ENCODE measurements at regions not wholly inside any gene's neighbourhood (a gene's known extent, or its start where the extent isn't known, plus 50 kb on each side); places are given as distances from the start of the nearest gene placed in this dataset.

DNA sequence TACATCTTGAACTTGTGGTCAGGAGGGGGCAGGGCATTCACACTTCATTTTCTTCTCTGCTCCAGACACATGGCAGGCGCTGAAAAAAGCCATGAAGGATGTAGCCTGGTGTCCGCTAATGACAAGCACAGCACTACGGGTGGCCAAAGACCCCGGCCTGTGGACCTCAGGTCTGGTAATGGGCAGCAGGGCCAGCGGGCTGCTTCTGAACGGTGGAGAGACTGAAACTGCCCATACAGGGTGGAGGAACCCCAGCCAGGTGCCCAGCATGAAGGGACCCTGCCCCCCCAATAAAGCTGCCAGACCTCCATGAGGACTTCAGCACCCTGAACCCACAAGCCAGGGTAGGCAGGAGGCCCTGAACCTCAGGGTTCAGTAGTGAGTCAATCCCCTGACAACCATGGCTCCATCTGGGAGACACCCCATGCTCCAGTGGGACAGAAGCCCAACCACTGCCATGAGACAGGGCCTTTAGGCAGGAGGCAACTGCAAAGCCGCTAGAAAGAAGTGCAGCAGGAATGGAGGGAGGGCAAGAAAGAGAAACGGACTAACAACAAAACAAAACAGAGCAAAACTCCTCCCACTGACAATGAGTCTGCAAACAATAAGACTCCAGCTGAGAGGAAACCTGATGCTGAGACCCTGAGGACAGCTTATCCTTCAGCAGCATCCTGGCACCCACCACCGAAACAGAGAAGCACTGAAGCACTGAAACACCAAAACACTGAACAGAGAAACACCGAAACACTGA lies 140.2 kb upstream of the PPP2R2D start:
- no peak for DNase-seq (ENCODE audit: extremely low read depth in 1 of 11, low read depth in 9 of 11, low spot score in 4 of 11)

- DNase-seq (ENCODE audit: extremely low read depth in 1 of 11, low read depth in 9 of 11, low spot score in 4 of 11): no peak
Observed at GRCh38 chr10:131762789-131763696, 137.8 kb upstream of the PPP2R2D start.

- DNase-seq (ENCODE audit: extremely low read depth in 1 of 11, low read depth in 9 of 11, low spot score in 4 of 11): no peak
Observed at GRCh38 chr10:131764929-131765328, 135.9 kb upstream of the PPP2R2D start.

DNA sequence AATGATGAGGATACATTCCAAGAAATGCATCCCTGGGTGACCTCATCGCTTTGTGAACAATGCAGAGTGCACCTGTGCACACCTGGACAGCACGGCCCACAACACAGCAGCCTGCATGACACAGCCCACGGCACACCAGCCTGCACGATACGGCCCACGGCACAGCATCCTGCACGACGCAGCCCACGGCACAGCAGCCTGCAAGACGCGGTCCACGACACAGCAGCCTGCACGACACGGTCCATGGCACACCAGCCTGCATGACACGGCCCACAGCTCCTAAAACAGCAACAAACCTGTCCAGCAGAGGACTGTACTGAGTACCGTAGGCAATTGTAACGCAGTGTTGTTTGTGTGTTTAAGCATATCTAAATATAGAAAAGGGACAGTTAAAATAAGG lies 134.7 kb upstream of the PPP2R2D start:
- DNase-seq (ENCODE audit: extremely low read depth in 1 of 11, low read depth in 9 of 11, low spot score in 4 of 11): no peak

DNA sequence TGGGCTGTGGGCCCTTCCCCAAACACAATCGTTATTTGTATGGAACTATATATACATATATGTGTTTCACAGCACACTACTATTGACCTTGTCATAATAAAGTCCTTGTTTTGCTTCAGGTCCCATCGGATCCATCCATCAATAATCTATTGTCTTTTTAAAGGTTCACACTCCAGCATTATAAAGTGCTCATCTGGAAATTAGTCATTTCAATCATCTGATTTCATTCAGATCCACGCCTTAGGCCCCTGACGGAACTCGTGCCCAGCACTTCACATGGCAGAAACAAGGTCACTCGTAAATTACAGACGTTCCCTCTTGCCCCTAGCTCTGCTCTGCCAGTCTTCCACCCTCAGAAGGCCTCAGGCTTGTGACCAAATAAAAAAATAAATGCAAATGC lies 133.1 kb upstream of the PPP2R2D start:
- no peak for DNase-seq (ENCODE audit: extremely low read depth in 1 of 11, low read depth in 9 of 11, low spot score in 4 of 11)

DNA sequence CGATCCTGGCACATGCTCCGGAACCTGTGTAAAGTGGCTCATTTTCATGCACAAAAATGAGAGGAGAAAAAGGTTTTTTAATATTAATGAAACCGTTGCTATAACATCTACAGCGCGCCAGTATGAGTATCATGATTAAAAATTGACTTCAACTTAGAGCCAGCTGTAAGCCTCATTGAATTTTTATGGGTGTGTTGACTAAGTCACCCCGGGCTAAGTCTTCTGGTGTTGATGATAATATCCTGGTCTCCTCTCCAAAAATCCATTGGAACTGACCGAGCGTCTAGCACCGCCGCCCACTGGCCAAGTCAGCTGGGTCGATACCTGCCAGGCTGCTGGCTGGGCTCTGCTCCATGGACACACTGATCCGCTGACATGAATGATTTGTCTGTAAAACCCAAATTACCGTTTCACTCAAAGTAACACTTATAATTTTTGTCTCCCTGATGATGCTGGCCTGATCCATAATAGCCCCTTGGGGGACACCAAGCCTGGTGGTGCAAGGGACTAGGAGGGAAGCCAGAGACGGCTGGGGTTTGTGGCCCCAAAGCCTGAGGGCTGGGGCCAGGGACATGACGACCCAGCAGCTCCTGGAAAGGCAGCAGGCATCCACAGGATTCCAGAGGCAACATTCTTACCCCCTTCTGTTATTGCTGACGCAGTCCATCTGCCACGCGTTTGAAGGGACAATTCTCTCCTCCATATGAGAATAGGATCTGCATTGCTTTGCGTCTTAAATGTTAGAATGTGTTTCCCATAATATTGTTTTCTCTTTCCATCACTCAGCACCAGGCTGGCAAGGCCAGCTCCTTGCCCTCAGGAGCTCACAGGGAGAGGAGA lies 131.0 kb upstream of the PPP2R2D start:
- DNase-seq (ENCODE audit: extremely low read depth in 1 of 11, low read depth in 9 of 11, low spot score in 4 of 11): no peak

- DNase-seq (ENCODE audit: extremely low read depth in 1 of 11, low read depth in 9 of 11, low spot score in 4 of 11): no peak
Observed at GRCh38 chr10:131770946-131771633, 129.7 kb upstream of the PPP2R2D start.

DNA sequence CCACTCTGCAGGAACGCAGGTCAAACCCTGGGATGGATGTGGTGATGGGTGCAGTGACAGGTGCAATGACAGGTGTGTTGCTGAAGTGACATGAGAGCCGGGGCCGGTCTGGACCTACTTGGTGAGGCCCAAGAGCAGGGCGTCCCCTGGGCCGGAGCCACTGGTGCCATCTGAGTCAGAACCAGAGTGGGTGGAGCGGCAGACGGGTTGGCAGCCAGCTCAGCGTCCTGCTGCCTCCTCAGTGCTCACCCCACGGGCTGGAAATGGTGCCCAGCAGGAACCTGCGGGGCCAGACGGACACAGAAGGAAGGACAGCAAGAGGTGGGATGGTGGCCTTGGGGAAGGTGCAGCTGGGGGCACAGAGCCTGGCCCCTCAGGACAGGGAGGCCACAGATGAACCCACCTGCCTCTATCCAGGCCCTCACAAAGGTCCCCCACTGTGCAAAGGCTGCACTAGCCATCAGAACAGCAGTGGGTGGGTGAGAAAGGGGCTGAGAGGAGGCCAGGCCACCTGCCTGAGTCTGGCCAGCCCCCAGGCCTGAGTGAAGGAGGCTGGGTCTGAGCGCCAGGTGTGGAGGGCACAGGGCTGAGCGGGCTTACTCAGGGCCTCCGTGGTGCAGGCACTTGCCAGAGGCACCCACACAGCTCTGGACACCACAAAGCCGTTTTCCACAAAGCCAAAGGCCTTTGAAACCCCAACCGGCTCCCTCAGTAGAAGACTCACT lies 129.0 kb upstream of the PPP2R2D start:
- DNase-seq (ENCODE audit: extremely low read depth in 1 of 11, low read depth in 9 of 11, low spot score in 4 of 11): no peak

DNA sequence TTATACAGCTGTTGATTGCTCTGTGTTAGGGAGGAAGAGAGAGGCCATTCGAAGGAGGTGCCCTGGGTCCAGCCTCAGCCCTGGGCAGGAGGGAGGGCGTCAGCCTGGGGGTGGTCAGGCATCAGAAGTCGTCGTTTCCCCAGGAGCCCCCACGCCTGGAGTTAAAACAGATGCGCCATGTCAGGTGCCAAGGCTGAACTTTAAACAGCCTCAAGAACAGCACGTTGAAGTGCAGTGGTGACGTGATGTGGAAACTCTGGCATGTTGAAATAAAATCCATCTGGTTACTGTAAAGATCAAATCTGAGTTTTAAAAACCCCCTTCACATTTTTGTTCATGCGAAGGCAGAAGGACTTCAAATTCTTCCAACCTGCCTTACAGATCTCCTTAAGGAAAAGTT lies 128.4 kb upstream of the PPP2R2D start:
- no peak for DNase-seq (ENCODE audit: extremely low read depth in 1 of 11, low read depth in 9 of 11, low spot score in 4 of 11)

DNA sequence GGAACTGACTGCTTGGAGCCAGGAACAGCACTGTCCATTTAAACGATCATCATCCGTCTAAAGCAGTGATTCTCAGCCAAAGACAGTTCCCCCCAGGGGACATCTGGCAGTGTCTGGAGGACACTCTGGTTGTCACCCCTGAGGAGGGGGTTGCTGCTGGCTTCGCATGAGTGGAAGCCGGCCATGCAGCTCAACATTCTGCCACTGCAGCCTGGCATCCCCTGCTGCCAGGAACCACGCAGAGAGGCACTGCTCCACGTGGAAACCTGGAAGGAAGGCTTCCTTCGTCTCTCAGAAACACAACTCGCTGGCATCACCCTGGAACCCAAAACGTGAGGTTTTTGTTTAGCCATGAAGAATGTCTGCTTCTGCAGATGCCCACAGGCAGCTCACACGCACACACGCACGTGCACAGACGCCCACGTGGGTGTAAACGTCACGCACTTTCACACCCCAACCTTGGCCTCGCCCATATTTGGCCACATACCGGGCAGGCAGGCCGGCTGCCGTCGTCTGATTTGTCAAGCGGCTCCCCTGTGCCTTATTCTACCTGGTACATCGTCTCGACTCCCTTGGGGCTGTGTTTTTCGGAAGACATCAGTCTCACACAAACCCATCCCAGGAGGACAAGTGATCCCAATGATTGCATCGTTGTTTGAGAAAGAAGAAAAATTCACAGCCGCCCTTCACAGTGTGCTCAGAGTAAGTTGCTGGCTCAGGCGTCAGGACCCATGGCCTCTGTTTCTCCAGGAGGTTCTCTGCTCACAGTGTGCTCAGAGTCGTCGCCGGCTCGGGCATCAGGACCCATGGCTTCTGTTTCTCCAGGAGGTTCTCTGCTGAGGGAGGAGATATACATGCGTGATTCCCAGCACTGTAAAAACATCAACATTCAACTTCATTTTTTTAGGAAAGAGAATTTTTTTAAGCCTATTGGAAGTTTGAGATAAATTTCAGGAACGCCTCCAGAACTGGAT lies 127.2 kb upstream of the PPP2R2D start:
- DNase-seq (ENCODE audit: extremely low read depth in 1 of 11, low read depth in 9 of 11, low spot score in 4 of 11): no peak

DNA sequence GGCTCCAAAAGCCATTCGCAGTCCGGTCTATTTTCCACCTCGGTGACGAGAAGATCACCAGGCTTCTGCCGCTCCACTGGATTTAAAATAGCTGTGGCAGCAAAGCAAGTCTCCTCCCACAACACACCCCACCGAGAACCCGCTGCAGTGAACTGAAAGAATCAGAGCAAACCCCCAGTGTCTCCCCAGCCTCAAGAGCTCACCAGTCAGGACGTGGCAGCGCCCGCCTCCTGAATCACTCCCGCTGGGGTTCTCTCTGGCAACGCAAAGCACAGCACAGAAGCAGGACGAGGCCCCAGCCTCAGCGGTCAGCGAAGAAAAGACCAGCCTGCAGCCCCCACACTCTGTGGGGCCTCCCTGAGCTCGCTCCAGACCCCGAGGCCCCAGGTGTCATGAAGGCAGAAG lies 126.1 kb upstream of the PPP2R2D start:
- no peak for DNase-seq (ENCODE audit: extremely low read depth in 1 of 11, low read depth in 9 of 11, low spot score in 4 of 11)

DNA sequence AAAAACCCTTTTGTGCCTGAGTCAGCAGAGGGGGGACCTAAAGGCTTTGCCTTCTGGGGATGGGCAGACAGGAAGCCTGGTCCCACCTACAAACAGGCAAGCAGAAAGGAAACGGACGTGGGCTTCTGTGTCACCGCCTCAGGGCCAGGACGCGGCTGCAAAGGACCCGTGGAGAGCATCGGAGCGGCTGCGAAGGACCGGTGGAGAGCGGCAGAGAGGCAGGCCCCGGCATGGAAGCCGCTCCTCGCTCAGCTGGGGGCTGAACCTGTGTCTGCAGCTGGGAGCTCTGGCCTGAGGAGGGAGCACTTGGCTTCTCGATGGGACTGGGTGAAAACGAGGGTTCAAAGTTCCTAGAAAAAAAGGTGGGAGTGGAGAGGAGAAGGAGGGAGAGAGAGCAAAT lies 125.4 kb upstream of the PPP2R2D start:
- no peak for DNase-seq (ENCODE audit: extremely low read depth in 1 of 11, low read depth in 9 of 11, low spot score in 4 of 11)

DNA sequence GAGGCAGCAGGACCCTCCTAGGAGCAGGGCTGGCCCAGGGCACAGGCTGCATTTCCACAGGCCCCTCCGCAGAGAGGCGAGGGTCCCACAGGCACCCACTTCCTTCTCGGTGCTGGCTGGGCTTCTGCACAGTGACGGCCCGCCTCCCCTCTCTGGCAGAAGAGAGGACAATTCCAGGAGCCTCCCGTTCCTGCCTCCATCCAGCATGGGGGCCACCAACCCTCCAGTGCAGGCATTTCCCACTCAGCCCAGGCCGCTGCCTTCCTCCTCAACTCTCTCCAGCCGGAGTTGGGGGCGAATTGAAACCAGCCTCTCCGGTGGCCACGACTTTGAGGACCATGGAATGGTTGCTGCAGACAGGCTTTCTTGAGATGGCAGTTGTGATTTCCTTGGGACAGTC lies 125.0 kb upstream of the PPP2R2D start:
- no peak for DNase-seq (ENCODE audit: extremely low read depth in 1 of 11, low read depth in 9 of 11, low spot score in 4 of 11)

GRCh38 chr10:131776496-131776895 lies 124.3 kb upstream of the PPP2R2D start:
- DNase-seq (ENCODE audit: extremely low read depth in 1 of 11, low read depth in 9 of 11, low spot score in 4 of 11): no peak

GRCh38 chr10:131777162-131777561 lies 123.6 kb upstream of the PPP2R2D start:
- no peak for DNase-seq (ENCODE audit: extremely low read depth in 1 of 11, low read depth in 9 of 11, low spot score in 4 of 11)

- DNase-seq (ENCODE audit: extremely low read depth in 1 of 11, low read depth in 9 of 11, low spot score in 4 of 11): no peak
Observed at GRCh38 chr10:131777921-131778320, 122.9 kb upstream of the PPP2R2D start.

GRCh38 chr10:131778385-131778784 lies 122.4 kb upstream of the PPP2R2D start:
- DNase-seq (ENCODE audit: extremely low read depth in 1 of 11, low read depth in 9 of 11, low spot score in 4 of 11): no peak
